GM23248 (cell line): ENCODE measurements at regions not wholly inside any gene's neighbourhood (a gene's known extent, or its start where the extent isn't known, plus 50 kb on each side); places are given as distances from the start of the nearest gene placed in this dataset.

ENCODE experiments used
- EZH2 ChIP-seq: fragments of 200-600 bp; sonication (generic); IDR thresholded peaks from 2 replicates; pipeline ENCODE4 v1.6.1; 2018; ENCODE audit warnings: antibody characterized with exemption, mild to moderate bottlenecking; ENCODE audit not compliant: insufficient read depth, poor library complexity, severe bottlenecking
- EZH2phosphoT487 ChIP-seq: fragments of 200-600 bp; sonication (generic); IDR thresholded peaks from 2 replicates; pipeline ENCODE4 v1.6.1; 2018; ENCODE audit warnings: antibody characterized with exemption, moderate library complexity, mild to moderate bottlenecking, low read depth; ENCODE audit not compliant: insufficient read depth

DNA sequence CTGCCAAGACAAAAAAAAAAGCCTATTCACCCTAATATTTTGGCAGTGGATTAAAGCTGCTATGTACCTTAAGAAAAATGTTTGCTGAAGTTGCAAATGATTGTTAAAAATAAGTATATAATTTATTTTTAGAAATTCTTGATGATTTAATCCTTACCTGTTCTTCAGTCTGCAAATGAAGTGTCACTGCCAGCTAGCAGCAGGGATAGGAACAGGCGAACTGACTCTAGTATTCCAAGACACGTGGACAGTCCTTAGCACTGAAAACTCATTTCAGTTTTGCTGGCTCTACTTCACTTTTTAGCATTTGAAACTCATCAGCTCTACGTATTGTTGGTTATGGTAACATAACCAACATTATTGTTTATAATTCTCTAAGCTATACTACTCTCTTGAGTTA lies 204.4 kb upstream of the ID4 start:
- TF ChIP-seq EZH2phosphoT487 (no peak), EZH2 (no peak)
